Subcutaneous abdominal adipose tissue (tissue), 5 donors: ENCODE measurements at regions not wholly inside any gene's neighbourhood (a gene's known extent, or its start where the extent isn't known, plus 50 kb on each side); places are given as distances from the start of the nearest gene placed in this dataset.

Source experiments
- H3K27ac ChIP-seq: one replicate; pipeline ENCODE4 v1.7.0; 2013; ENCODE audit warnings: low read depth, mild to moderate bottlenecking, inconsistent platforms, low read length, moderate library complexity
- H3K27me3 ChIP-seq, 5 donors: one replicate each; pipeline ENCODE4 v1.7.0; 2013; ENCODE audit warnings: low read length in 5 of 5, inconsistent platforms in 1 of 5; ENCODE audit not compliant: control insufficient read depth in 5 of 5, insufficient read depth in 4 of 5
- H3K36me3 ChIP-seq, 5 donors: one replicate each; pipeline ENCODE4 v1.7.0; 2013; ENCODE audit warnings: low read length in 5 of 5; ENCODE audit not compliant: control insufficient read depth in 5 of 5, insufficient read depth in 5 of 5
- H3K4me1 ChIP-seq, 5 donors: one replicate each; pipeline ENCODE4 v1.7.0; 2013; ENCODE audit warnings: low read length in 5 of 5, mild to moderate bottlenecking in 3 of 5, moderate library complexity in 1 of 5; ENCODE audit not compliant: control insufficient read depth in 5 of 5, insufficient read depth in 5 of 5
- H3K4me3 ChIP-seq, 5 donors: one replicate each; pipeline ENCODE4 v1.7.0; 2013; ENCODE audit warnings: low read length in 5 of 5, low read depth in 1 of 5
- H3K9ac ChIP-seq, 5 donors: one replicate each; pipeline ENCODE4 v1.7.0; 2013; ENCODE audit warnings: low read length in 5 of 5, mild to moderate bottlenecking in 4 of 5, moderate library complexity in 3 of 5
- H3K9me3 ChIP-seq, 5 donors: one replicate each; pipeline ENCODE4 v1.7.0; 2013; ENCODE audit warnings: low read length in 5 of 5; ENCODE audit not compliant: control insufficient read depth in 5 of 5
- donor health status: healthy.
- donor health status: healthy.
- donor health status: healthy.
- donor health status: healthy.
- donor health status: healthy.

- peaks cover 0 to 14% (median 0%) of the 10 kb centered on the region in 5 donors for H3K27me3 ChIP-seq
Measured at GRCh38 chr5:133794771-133795415, 173.5 kb downstream of the C5orf15 start.

DNA sequence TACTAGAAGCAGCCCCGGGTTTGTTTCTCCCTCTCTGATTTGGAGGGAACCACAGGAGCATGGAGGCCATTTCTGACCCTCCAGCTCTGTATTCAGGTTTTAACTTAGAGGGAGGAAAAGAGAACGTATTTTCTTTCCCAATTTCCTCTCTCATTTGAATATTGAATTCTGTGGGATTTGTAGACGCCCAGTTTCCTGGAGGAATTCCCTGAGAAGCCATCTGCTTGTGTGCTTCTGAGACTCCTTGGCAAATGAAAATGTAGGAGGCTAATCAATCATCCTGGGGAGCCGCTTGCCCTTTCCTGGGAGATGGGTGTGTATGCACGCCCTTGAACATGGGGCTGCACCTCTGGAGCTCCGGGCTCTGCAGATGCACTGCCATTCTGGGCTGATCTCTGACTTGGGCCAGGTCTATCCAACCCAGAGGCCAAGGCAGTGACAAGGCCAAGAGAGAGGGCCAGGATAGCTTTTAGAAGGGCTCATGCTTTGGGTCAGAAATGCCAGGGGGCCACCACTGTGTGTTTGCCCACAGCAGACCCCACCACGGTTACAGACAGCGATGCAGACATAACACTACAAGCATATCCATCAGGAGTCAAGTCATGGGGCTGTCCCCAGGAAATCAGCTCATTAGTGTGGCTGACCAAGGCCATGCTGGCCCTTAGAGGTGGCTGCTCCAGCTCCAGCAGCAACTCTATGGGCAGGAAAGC is 174.5 kb downstream of the C5orf15 start:
- no peaks in the 10 kb centered on the region for H3K36me3 ChIP-seq
- H3K4me1 ChIP-seq: no peaks in the 10 kb centered on the region
- no peak overlapping the region for H3K27ac ChIP-seq
- no peak overlapping the region for H3K9ac ChIP-seq
- peaks cover 0 to 14% (median 0%) of the 10 kb centered on the region in 5 donors for H3K27me3 ChIP-seq
- H3K4me3 ChIP-seq: no peak overlapping the region
- no peaks in the 10 kb centered on the region for H3K9me3 ChIP-seq

More at GRCh38 chr5:133794771-133795415, 173.5 kb downstream of the C5orf15 start:
- Histone ChIP-seq H3K27ac (no peak overlapping the region), H3K36me3 (no peaks in the 10 kb centered on the region), H3K4me3 (no peak overlapping the region), H3K9ac (no peak overlapping the region), H3K4me1 (no peaks in the 10 kb centered on the region), H3K9me3 (no peaks in the 10 kb centered on the region)

- H3K36me3 ChIP-seq: no peaks in the 10 kb centered on the region
- H3K4me3 ChIP-seq: no peak overlapping the region
- H3K9me3 ChIP-seq: no peaks in the 10 kb centered on the region
- no peaks in the 10 kb centered on the region for H3K4me1 ChIP-seq
- no peak overlapping the region for H3K9ac ChIP-seq
- no peak overlapping the region for H3K27ac ChIP-seq
- peaks cover 0 to 14% (median 0%) of the 10 kb centered on the region in 5 donors for H3K27me3 ChIP-seq
Measured at GRCh38 chr5:133792655-133793054, 175.8 kb downstream of the C5orf15 start.

DNA sequence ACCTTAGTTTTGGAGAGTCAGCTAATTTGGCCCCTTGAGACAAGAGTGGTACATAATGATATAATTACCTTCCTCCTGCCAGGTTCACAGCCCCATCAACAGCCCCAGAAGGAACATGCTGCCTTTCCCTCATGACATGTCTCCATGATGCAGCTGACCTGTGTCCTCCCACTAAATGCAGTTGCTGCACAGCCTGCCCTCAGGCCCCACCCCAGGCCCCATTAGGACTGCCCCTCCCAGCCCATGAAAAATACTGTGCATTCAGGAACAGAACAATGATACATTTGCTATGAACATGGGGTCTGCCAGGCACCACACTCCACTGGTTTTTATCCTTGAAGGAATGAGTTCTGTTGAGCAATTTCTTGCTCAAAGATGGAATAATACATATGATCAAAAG is 176.4 kb downstream of the C5orf15 start:
- no peak overlapping the region for H3K9ac ChIP-seq
- H3K27me3 ChIP-seq: peaks cover 0 to 14% (median 0%) of the 10 kb centered on the region in 5 donors
- no peak overlapping the region for H3K27ac ChIP-seq
- H3K4me1 ChIP-seq: no peaks in the 10 kb centered on the region
- no peak overlapping the region for H3K4me3 ChIP-seq
- no peaks in the 10 kb centered on the region for H3K36me3 ChIP-seq
- H3K9me3 ChIP-seq: no peaks in the 10 kb centered on the region

DNA sequence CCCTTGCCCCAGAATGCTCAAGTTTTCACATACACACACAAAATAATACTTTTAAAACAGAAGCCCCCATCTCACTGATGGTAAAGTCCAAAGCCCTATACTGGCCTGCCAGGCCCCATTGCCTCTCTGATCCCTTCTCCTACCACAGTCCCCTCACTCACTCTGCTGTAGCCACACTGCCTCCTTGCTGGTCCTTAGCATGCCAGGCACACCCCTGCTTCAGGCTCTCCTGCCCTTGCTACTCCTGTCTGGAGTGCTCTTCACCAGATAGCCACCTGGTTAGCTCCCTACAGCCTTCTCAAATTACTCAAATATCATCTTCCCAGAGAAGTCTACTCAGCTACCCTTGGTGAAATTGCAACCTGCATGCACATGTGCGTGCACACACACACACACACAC is 177.5 kb downstream of the C5orf15 start:
- Histone ChIP-seq H3K27ac (no peak overlapping the region), H3K9ac (no peak overlapping the region), H3K4me1 (no peaks in the 10 kb centered on the region), H3K27me3 (peaks cover 0 to 10% (median 3%) of the 10 kb centered on the region in 5 donors), H3K9me3 (no peaks in the 10 kb centered on the region), H3K36me3 (no peaks in the 10 kb centered on the region), H3K4me3 (no peak overlapping the region)

GRCh38 chr5:133789428-133789827 is 177.1 kb upstream of the FSTL4 start:
- Histone ChIP-seq H3K27me3 (peaks cover 0 to 10% (median 0%) of the 10 kb centered on the region in 5 donors), H3K4me3 (no peak overlapping the region), H3K4me1 (no peaks in the 10 kb centered on the region), H3K9me3 (peaks cover 0 to 5% (median 0%) of the 10 kb centered on the region in 5 donors), H3K27ac (no peak overlapping the region), H3K9ac (no peak overlapping the region), H3K36me3 (no peaks in the 10 kb centered on the region)

- no peaks in the 10 kb centered on the region for H3K4me1 ChIP-seq
- peaks cover 0 to 5% (median 0%) of the 10 kb centered on the region in 5 donors for H3K9me3 ChIP-seq
- peaks cover 0 to 5% (median 0%) of the 10 kb centered on the region in 5 donors for H3K27me3 ChIP-seq
- H3K4me3 ChIP-seq: no peak overlapping the region
- no peaks in the 10 kb centered on the region for H3K36me3 ChIP-seq
- no peak overlapping the region for H3K27ac ChIP-seq
- H3K9ac ChIP-seq: no peak overlapping the region
Measured at GRCh38 chr5:133788121-133788520, 175.8 kb upstream of the FSTL4 start.

GRCh38 chr5:133786420-133786819 is 174.1 kb upstream of the FSTL4 start:
- Histone ChIP-seq H3K27me3 (peaks cover 0 to 3% (median 0%) of the 10 kb centered on the region in 5 donors), H3K4me3 (no peak overlapping the region), H3K4me1 (no peaks in the 10 kb centered on the region), H3K27ac (no peak overlapping the region), H3K9ac (no peak overlapping the region), H3K36me3 (no peaks in the 10 kb centered on the region), H3K9me3 (peaks cover 0 to 5% (median 0%) of the 10 kb centered on the region in 5 donors)

DNA sequence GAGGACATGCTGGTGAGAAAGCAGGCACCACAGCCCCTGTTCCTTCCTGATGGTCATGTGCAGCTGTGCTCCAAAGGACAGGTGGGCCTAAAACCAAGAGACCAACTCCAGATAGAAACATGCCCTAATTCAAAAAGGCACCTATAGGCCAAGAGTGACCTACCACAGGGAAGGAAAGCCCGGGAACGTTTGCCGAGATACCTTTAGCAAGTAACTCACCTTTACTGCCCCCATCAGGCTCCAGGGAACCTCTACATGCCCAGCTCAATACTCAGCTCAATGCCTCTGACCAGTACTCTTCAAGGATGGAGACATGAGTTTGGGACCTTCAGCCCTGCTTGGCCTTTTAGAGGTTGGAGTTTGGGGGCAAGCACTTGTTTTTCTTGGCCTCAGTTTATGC is 172.8 kb upstream of the FSTL4 start:
- Histone ChIP-seq H3K27ac (no peak overlapping the region), H3K9ac (no peak overlapping the region), H3K4me1 (no peaks in the 10 kb centered on the region), H3K9me3 (peaks cover 0 to 5% (median 0%) of the 10 kb centered on the region in 5 donors), H3K36me3 (no peaks in the 10 kb centered on the region), H3K4me3 (no peak overlapping the region), H3K27me3 (peaks cover 0 to 3% (median 0%) of the 10 kb centered on the region in 5 donors)

- H3K9ac ChIP-seq: no peak overlapping the region
- no peaks in the 10 kb centered on the region for H3K4me1 ChIP-seq
- peaks cover 0 to 3% (median 0%) of the 10 kb centered on the region in 5 donors for H3K27me3 ChIP-seq
- H3K27ac ChIP-seq: no peak overlapping the region
- H3K4me3 ChIP-seq: no peak overlapping the region
- no peaks in the 10 kb centered on the region for H3K36me3 ChIP-seq
- H3K9me3 ChIP-seq: peaks cover 0 to 5% (median 0%) of the 10 kb centered on the region in 5 donors
Measured at GRCh38 chr5:133783481-133783880, 171.1 kb upstream of the FSTL4 start.
